Esophagus muscularis mucosa (tissue), 4 donors: ENCODE measurements at regions not wholly inside any gene's neighbourhood (a gene's known extent, or its start where the extent isn't known, plus 50 kb on each side); places are given as distances from the start of the nearest gene placed in this dataset.
A peak's percentile ranks its signal among the peaks of the same experiment; 100 is the strongest.

Experiments
- DNase-seq: peaks from one replicate; pipeline ENCODE4 v3.0.0-alpha.2; 2017; ENCODE audit errors: extremely low spot score
- H3K27ac ChIP-seq, 4 donors: fragments of 200-600 bp; sonication (generic); replicated peaks in 1 of 4; 1 replicate in 3 of 4; 2 replicates in 1 of 4; pipeline ENCODE4 v1.5.1; 2016 to 2019; ENCODE audit warnings: mild to moderate bottlenecking in 1 of 4
- H3K27me3 ChIP-seq, 4 donors: fragments of 200-600 bp; sonication (generic); one replicate each; pipeline versions ENCODE4 v1.5.1 to v1.6.0; 2016 to 2019
- H3K36me3 ChIP-seq, 4 donors: fragments of 200-600 bp; sonication (generic); one replicate each; pipeline ENCODE4 v1.5.1; 2016 to 2019
- H3K4me1 ChIP-seq, 4 donors: fragments of 200-600 bp; sonication (generic); one replicate each; pipeline ENCODE4 v1.5.1; 2016 to 2019
- H3K4me3 ChIP-seq, 4 donors: fragments of 200-600 bp; sonication (generic); 1 replicate in 2 of 4; 2 replicates in 2 of 4; pipeline ENCODE4 v1.5.1; 2016 to 2019; ENCODE audit warnings: mild to moderate bottlenecking in 4 of 4, moderate library complexity in 1 of 4
- H3K9me3 ChIP-seq, 4 donors: fragments of 200-600 bp; sonication (generic); 1 replicate in 3 of 4; 2 replicates in 1 of 4; pipeline ENCODE4 v1.5.1; 2016 to 2019
- EP300 ChIP-seq: sonication (generic); formaldehyde crosslinking; IDR thresholded peaks from one replicate; pipeline ENCODE4 v1.6.1; 2017; ENCODE audit warnings: antibody characterized with exemption
- POLR2A ChIP-seq: fragments of 450-650 bp; IDR thresholded peaks from one replicate; pipeline ENCODE4 v1.6.1; 2017; ENCODE audit warnings: antibody characterized with exemption, moderate library complexity, mild to moderate bottlenecking, low read depth
- POLR2AphosphoS5 ChIP-seq, 2 donors: sonication (generic); formaldehyde crosslinking; IDR thresholded peaks; one replicate each; pipeline ENCODE4 v1.6.1; 2017; ENCODE audit warnings: antibody characterized with exemption in 2 of 2
- WGBS: methylation state at CpG from one replicate; pipeline ENCODE4 v1.1.5; 2018; 5-methylcytosine and 5-hydroxymethylcytosine counted together
- intact Hi-C: fragments of 100-400 bp; cut with DNase I; formaldehyde crosslinking; loops from one replicate; pipeline ENCODE4 v1.15.1; 2023
- TF ChIP-seq, protein P1 (sequence below), 3 experiments: fragments of 200-600 bp in 2 of 3; fragments of 450-650 bp in 1 of 3; sonication (generic) in 2 of 3; IDR thresholded peaks; one replicate each; pipeline ENCODE4 v1.5.1; 2017 to 2019; ENCODE audit warnings: antibody characterized with exemption in 3 of 3, mild to moderate bottlenecking in 2 of 3, moderate library complexity in 1 of 3

DNA sequence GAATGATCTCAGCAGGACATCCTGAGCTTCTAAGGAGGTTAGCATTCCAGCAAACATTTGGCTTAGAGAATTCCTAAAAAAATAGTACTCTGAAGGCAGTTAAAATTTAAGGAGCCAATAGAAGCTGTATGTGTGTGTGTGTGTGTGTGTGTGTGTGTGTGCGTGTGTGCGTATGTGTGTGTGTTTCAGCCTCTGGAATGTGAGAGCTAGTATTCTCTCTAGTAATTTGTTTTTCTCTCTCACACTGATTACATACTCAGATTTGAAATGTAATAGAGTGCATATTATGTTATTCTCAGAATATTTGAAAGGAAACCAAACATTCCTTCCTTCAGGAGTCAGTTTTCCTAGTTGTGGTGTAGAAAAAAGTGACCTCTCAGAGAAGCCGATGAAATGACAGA, 279.6 kb downstream of the TMEM38B start:
- no peaks in the 10 kb centered on the region for H3K27me3 ChIP-seq
- H3K4me1 ChIP-seq: peaks cover 0 to 4% (median 2%) of the 10 kb centered on the region in 4 donors
- no peak for TF ChIP-seq POLR2AphosphoS5 (IDR thresholded peaks at IDR 0.05)
- TF ChIP-seq EP300: no peak
- no peak for TF ChIP-seq POLR2A
- TF ChIP-seq, protein P1, sequence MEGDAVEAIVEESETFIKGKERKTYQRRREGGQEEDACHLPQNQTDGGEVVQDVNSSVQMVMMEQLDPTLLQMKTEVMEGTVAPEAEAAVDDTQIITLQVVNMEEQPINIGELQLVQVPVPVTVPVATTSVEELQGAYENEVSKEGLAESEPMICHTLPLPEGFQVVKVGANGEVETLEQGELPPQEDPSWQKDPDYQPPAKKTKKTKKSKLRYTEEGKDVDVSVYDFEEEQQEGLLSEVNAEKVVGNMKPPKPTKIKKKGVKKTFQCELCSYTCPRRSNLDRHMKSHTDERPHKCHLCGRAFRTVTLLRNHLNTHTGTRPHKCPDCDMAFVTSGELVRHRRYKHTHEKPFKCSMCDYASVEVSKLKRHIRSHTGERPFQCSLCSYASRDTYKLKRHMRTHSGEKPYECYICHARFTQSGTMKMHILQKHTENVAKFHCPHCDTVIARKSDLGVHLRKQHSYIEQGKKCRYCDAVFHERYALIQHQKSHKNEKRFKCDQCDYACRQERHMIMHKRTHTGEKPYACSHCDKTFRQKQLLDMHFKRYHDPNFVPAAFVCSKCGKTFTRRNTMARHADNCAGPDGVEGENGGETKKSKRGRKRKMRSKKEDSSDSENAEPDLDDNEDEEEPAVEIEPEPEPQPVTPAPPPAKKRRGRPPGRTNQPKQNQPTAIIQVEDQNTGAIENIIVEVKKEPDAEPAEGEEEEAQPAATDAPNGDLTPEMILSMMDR (IDR thresholded peaks at IDR 0.05): no peak
- DNase-seq: no peak
- no peaks in the 10 kb centered on the region for H3K9me3 ChIP-seq
- H3K4me3 ChIP-seq: no peak overlapping the region
- no peaks in the 10 kb centered on the region for H3K36me3 ChIP-seq
- 48% methylated on average over 3 of the region's 3 CpGs for WGBS
- no peak overlapping the region for H3K27ac ChIP-seq
- intact Hi-C loops: no loop called here

DNA sequence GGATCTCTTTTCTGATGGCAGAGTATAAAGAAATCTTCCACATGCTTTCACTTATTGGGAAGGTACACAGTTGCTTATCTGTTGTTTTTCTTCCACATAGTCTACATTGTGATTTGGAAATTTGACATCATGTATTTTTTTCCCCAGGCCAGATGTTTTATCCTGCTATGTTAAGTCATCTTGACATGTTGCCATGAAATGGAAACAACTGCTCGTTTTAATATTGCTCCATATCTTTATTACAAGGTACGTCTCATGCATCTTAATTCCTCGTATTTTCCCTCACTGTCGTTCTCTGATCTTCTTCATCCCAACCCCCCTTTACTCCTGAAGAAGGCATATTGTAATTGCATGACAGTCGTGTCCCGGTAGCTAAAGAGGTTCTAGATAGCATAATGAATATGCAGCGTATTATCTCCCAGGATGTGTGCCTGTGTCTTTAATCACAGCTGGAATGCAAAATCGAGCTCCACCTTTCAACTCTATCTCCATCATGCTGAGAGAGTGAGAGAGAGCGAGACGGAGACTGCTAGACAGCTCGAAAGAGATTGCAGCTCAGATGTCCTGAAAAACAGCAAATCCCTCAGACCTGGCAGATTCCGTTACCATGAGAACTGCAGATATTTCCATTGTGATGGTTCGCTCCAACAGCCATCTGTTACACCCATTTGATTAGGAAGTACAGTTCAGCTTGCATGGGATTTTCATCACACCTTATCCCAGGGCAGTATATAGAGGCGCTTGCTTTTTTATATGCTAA, 281.7 kb downstream of the TMEM38B start:
- H3K36me3 ChIP-seq: no peaks in the 10 kb centered on the region
- no peak overlapping the region for H3K4me3 ChIP-seq
- 53% methylated on average over 14 of the region's 14 CpGs for WGBS

DNA sequence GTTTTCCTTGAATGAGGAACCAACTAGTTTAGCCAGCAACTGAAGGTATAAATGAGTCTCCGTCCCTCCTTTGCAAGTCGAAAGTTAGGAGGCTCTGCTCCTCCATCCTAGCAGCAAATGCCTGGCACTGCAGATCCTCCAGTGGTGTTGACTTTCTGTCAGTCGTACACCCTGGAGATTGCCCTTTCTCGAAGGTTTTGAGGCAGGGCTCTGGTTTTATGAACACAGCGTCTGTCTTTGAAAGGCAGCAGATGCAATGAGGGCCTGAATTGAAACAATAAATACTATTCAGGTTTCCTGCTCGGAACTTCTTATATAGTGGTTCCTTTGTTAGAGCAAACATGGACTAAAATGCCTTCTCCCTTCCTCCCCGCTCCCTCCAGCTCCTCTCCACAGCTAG, 284.0 kb downstream of the TMEM38B start:
- Histone ChIP-seq H3K36me3 (no peaks in the 10 kb centered on the region), H3K4me1 (no peaks in the 10 kb centered on the region), H3K27me3 (no peaks in the 10 kb centered on the region), H3K9me3 (no peaks in the 10 kb centered on the region), H3K27ac (no peak overlapping the region), H3K4me3 (no peak overlapping the region)
- WGBS: 83% methylated on average over 7 of the region's 7 CpGs
- DNase-seq: peak; percentile 82
- intact Hi-C loops: no loop called here
- TF ChIP-seq, protein P1 (IDR thresholded peaks at IDR 0.05): no peak
- TF ChIP-seq POLR2AphosphoS5 (IDR thresholded peaks at IDR 0.05) (no peak), POLR2A (no peak), EP300 (no peak)

More for the DNA sequence above, 281.7 kb downstream of the TMEM38B start:
- no peaks in the 10 kb centered on the region for H3K9me3 ChIP-seq
- no peak overlapping the region for H3K27ac ChIP-seq
- peaks cover 0 to 4% (median 2%) of the 10 kb centered on the region in 4 donors for H3K4me1 ChIP-seq
- intact Hi-C loops: no loop called here
- DNase-seq: peak; percentile 62
- TF ChIP-seq POLR2A (no peak), POLR2AphosphoS5 (IDR thresholded peaks at IDR 0.05) (no peak), EP300 (no peak)
- TF ChIP-seq, protein P1 (IDR thresholded peaks at IDR 0.05): no peak
- H3K27me3 ChIP-seq: no peaks in the 10 kb centered on the region

DNA sequence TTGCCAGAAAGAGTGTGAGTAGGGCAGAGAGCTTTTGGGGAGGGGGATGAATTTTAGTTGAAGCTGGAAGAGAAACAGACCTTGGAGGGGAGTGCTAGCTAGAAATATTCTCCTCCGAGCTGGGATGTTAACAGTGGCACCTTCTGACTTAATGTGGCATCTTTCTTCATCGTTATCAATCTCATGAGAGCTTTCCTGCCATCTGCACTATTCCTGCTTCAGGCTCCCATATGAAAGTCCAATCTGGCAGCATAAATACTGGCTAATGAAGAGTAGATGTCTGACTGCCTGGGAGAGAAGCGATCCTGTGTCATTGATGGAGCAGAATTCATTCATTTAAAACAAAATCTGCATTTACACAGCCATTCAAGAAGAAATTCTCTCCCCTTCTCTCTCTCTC, 284.5 kb downstream of the TMEM38B start:
- no peak for TF ChIP-seq POLR2A
- TF ChIP-seq, protein P1 (IDR thresholded peaks at IDR 0.05): no peak
- no peak for TF ChIP-seq EP300
- no peak for TF ChIP-seq POLR2AphosphoS5 (IDR thresholded peaks at IDR 0.05)
- Histone ChIP-seq H3K36me3 (no peaks in the 10 kb centered on the region), H3K4me1 (no peaks in the 10 kb centered on the region), H3K9me3 (peaks cover 0 to 3% (median 0%) of the 10 kb centered on the region in 4 donors), H3K27ac (no peak overlapping the region), H3K27me3 (no peaks in the 10 kb centered on the region), H3K4me3 (no peak overlapping the region)
- 64% methylated on average over 3 of the region's 3 CpGs for WGBS
- peak; percentile 19 for DNase-seq
- intact Hi-C loops: no loop called here

DNA sequence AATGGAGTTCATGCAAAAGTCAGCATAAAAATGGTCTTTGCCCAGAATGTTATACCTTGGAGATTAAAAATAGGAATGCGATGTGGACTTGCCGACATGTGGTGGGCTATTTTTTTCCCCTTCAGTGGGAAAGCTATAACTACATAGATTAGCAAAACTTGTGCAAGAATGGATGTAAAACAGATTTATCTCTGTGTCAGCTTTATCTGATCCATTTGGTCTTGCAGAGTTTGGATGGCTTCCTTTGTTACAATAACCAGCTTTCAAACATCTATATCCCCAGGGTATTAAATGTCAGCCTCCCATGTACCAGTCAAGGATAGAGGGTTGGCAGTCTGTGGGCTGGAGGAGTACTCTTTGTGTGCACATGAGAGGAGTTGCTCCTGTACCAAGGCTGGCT, 284.9 kb downstream of the TMEM38B start:
- peak; percentile 14 for DNase-seq
- no peak overlapping the region for H3K4me3 ChIP-seq
- no peak overlapping the region for H3K27ac ChIP-seq
- intact Hi-C loops: no loop called here
- H3K27me3 ChIP-seq: no peaks in the 10 kb centered on the region
- TF ChIP-seq EP300 (no peak), POLR2A (no peak), POLR2AphosphoS5 (IDR thresholded peaks at IDR 0.05) (no peak)
- TF ChIP-seq, protein P1 (IDR thresholded peaks at IDR 0.05): no peak
- H3K9me3 ChIP-seq: peaks cover 0 to 5% (median 0%) of the 10 kb centered on the region in 4 donors
- H3K36me3 ChIP-seq: no peaks in the 10 kb centered on the region
- WGBS: 65% methylated on average over 2 of the region's 2 CpGs
- H3K4me1 ChIP-seq: no peaks in the 10 kb centered on the region
